GM12878 (cell line): ENCODE measurements at regions not wholly inside any gene's neighbourhood (a gene's known extent, or its start where the extent isn't known, plus 50 kb on each side); places are given as distances from the start of the nearest gene placed in this dataset.

Experiments used
- POLR2A ChIP-seq: IDR thresholded peaks from 2 replicates; pipeline ENCODE4 v1.6.1; 2011; ENCODE audit warnings: low read depth, mild to moderate bottlenecking, low read length
- POLR2AphosphoS5 ChIP-seq: IDR thresholded peaks from 2 replicates; pipeline ENCODE4 v1.6.1; 2011; ENCODE audit warnings: mild to moderate bottlenecking, low read length, inconsistent platforms
- SMARCA5 ChIP-seq: fragments of 450-650 bp; IDR thresholded peaks from 2 replicates; pipeline ENCODE4 v1.6.1; 2017; ENCODE audit warnings: mild to moderate bottlenecking
- SREBF2 ChIP-seq: IDR thresholded peaks from 2 replicates; pipeline ENCODE4 v1.6.1; 2012; ENCODE audit warnings: mild to moderate bottlenecking, low read length
- TCF12 ChIP-seq: IDR thresholded peaks from 2 replicates; pipeline ENCODE4 v1.6.1; 2011; ENCODE audit warnings: low read depth, mild to moderate bottlenecking, low read length
- WRNIP1 ChIP-seq: IDR thresholded peaks from 2 replicates; pipeline ENCODE4 v1.6.1; 2011; ENCODE audit warnings: low read depth, low read length, improper control_type of control experiment, borderline replicate concordance
- TF ChIP-seq, protein P1 (sequence below), 3 experiments: IDR thresholded peaks in 2 of 3; conservative IDR thresholded peaks in 1 of 3; 2 replicates each; pipeline ENCODE4 v1.5.1; 2011; ENCODE audit warnings: low read depth in 3 of 3, low read length in 3 of 3, mild to moderate bottlenecking in 3 of 3, control low read depth in 2 of 3, moderate library complexity in 2 of 3, inconsistent platforms in 1 of 3, mixed read lengths in 1 of 3; ENCODE audit not compliant: control insufficient read depth in 2 of 3, insufficient read depth in 1 of 3; ENCODE audit errors: extremely low read depth in 1 of 3
- TF ChIP-seq, protein P2 (sequence below): IDR thresholded peaks from 2 replicates; pipeline ENCODE4 v1.6.1; 2011; ENCODE audit warnings: low read depth, low read length, improper control_type of control experiment, borderline replicate concordance
- TF ChIP-seq, protein P3 (sequence below): IDR thresholded peaks from 2 replicates; pipeline ENCODE4 v1.6.1; 2012; ENCODE audit warnings: low read depth, low read length, improper control_type of control experiment
- TF ChIP-seq, protein P4 (sequence below): IDR thresholded peaks from 2 replicates; pipeline ENCODE4 v1.6.1; 2012; ENCODE audit warnings: low read depth, low read length, improper control_type of control experiment

DNA sequence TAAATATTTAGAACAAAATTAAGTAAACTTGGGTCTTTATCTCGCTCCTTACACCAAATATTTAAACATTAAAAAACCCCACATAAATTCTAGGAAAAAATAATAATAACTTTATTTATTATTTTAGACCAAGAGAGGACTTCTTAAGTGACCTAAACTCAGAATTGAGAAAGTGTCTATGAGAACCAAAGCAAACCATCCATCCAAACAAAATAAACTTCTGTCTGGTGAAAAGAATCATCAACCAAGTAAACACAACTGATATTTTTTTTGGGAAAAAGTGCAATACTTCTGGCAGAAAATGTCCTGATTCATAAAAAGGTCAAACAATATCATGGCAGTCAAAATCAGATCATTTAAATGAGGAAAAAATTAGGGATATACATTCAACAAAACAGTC lies 533.0 kb downstream of the SPRY1 start:
- TF ChIP-seq POLR2A (no peak), POLR2AphosphoS5 (no peak), SREBF2 (no peak), SMARCA5 (no peak), WRNIP1 (no peak), TCF12 (no peak)
- TF ChIP-seq, protein P1, sequence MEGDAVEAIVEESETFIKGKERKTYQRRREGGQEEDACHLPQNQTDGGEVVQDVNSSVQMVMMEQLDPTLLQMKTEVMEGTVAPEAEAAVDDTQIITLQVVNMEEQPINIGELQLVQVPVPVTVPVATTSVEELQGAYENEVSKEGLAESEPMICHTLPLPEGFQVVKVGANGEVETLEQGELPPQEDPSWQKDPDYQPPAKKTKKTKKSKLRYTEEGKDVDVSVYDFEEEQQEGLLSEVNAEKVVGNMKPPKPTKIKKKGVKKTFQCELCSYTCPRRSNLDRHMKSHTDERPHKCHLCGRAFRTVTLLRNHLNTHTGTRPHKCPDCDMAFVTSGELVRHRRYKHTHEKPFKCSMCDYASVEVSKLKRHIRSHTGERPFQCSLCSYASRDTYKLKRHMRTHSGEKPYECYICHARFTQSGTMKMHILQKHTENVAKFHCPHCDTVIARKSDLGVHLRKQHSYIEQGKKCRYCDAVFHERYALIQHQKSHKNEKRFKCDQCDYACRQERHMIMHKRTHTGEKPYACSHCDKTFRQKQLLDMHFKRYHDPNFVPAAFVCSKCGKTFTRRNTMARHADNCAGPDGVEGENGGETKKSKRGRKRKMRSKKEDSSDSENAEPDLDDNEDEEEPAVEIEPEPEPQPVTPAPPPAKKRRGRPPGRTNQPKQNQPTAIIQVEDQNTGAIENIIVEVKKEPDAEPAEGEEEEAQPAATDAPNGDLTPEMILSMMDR (IDR thresholded peaks at IDR 0.05 in 2 of 3, conservative IDR thresholded peaks at IDR 0.05 in 1 of 3; ENCODE audit: control insufficient read depth in 2 of 3, extremely low read depth in 1 of 3, insufficient read depth in 1 of 3, low read depth in 3 of 3, low read length in 3 of 3) = no peak
- TF ChIP-seq, protein P2, sequence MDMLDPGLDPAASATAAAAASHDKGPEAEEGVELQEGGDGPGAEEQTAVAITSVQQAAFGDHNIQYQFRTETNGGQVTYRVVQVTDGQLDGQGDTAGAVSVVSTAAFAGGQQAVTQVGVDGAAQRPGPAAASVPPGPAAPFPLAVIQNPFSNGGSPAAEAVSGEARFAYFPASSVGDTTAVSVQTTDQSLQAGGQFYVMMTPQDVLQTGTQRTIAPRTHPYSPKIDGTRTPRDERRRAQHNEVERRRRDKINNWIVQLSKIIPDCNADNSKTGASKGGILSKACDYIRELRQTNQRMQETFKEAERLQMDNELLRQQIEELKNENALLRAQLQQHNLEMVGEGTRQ = no peak
- TF ChIP-seq, protein P3, sequence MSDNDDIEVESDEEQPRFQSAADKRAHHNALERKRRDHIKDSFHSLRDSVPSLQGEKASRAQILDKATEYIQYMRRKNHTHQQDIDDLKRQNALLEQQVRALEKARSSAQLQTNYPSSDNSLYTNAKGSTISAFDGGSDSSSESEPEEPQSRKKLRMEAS = no peak
- TF ChIP-seq, protein P4, sequence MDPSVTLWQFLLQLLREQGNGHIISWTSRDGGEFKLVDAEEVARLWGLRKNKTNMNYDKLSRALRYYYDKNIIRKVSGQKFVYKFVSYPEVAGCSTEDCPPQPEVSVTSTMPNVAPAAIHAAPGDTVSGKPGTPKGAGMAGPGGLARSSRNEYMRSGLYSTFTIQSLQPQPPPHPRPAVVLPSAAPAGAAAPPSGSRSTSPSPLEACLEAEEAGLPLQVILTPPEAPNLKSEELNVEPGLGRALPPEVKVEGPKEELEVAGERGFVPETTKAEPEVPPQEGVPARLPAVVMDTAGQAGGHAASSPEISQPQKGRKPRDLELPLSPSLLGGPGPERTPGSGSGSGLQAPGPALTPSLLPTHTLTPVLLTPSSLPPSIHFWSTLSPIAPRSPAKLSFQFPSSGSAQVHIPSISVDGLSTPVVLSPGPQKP = no peak
